Activated CD4-positive, alpha-beta T cell treated with anti-CD3 and anti-CD28 coated beads for 1 hour (primary cell): ENCODE measurements at regions not wholly inside any gene's neighbourhood (a gene's known extent, or its start where the extent isn't known, plus 50 kb on each side); places are given as distances from the start of the nearest gene placed in this dataset.

Experiments
- DNase-seq: peaks from one replicate; pipeline ENCODE4 v3.0.0-alpha.2; 2020

DNA sequence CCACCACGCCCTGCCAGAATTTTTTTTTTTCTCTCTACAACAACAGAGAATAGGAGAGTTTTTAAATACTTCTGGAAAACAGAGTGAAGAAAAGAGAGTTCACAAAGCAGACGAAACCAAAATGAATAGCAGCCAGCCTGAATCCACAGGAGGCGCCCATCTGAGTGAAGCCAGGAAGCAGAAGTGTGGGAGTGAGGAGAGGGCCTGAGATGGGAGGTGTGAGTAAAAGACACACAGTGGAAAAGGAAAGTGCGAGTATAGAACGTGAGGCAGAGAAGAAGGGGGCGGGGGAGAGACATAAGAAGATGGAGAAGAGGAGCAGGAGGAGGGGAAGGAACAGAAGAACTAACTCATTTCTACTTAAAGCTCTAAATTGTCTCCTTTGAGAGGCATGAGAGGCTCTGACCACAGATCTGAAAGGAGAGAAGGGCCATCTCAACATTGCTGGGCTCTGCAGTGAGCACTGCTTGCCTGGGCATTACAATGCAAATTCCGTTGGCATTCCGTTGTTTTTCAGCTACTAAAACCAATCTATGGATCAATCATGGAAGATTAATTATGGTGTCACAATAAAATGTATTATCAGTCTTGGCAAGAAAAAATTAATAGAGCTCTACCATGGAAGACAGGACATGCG lies 140.1 kb upstream of the CPSF6 start:
- DNase-seq = no peak

DNA sequence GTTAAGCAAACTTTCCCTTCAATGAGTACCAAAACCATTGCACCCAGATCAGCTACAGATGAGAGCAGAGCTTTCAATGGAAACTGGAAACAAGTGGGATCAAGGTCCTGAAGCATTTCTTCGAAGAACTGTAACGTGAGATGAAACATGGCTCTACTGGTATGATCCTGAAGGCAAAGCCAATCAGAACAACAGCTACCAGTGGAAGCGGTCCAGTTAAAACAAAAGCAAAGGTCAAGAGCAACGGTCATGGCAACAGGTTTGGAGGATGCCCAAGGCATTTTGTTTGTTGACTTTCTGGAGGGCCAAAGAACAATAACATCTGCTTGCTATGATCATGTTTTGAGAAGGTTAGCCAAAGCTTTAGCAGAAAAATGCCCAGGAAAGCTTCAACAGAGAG lies 137.9 kb upstream of the CPSF6 start:
- no peak for DNase-seq

DNA sequence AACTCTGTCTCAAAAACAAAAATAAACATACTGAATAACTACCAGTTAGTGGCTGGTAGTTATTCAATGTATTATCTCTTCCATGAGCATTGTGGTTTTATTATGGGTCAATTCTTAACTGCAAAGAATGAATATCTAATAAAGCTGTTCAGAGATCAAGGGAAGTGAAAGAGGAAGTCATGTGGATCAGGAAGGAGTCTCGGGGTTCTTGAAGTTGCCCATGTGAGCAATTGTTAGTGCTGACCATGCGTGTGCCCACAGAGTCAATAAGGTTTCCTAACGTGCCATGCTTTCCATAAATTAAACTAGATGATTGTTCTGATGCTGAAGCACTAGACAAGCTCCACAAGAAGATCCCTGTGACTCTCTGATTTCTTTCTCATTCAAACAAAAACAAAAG lies 136.5 kb upstream of the CPSF6 start:
- no peak for DNase-seq

DNA sequence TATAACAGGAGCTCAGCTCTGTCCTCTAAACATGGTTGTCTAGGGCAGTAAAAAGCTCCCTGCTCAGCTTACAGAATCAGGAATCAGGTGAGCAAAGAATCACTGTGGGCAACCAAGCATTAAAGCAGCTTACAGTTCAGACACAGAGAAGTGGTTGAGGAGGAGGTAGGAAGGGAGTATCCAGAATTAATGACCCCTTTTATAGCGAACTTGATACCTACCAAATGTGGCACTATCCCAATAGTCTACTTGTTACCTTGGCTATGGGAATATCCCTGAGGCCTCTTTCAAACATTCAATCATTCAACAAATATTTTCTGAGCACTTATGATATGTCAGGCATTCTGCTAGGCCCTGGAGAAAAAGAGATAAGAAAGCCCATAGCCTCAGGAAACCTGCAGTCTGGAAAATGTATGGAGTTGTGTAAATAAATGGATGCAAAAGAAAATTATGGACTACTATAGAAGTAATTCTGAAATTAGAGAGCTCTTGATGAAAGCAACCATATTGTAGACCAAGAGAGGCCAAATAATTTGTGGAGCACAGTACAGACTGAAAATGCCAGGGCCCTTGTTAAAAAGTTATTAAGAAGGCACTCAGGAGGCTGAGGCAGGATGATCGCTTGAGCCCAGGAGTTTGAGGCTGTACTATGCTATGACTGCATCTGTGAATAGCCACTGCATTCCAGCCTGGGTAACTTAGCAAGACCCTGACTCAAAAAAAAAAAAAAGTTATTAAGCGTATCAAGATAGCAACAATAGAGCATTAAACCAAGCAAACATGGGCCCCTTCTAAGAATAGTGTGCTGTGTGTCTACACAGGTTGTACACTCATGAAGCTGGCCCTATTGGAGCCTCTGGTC lies 134.0 kb upstream of the CPSF6 start:
- no peak for DNase-seq

DNA sequence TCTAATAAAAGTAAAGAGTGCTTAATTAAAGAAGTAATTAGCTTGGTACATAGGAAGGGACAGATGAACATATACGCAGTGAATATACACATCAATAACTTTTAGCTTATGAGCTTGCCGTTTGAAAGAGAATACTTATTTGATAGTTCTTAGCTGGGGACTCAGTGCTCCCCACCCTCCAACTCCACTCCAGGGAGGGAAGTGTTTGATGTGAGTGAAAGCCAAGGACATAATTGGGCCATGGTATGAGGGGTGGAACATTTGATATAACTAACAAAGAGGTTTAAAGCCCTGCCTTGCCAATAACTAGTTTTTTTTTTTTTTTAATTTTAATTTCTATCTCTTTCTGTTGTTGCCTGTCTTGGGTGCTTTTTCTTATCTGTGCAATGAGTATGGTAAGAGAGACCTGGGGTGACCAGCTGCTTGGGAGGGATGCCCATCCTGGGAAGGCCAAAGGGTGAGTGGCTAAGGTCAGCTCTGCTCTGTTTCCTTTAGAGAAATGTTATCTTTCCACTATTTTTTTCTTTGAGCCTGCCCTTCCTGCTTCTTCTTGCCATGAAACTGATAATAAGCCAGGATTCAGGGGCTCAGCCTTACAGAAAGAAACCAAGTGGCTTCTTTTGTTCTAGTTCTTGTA lies 132.8 kb upstream of the CPSF6 start:
- no peak for DNase-seq

DNA sequence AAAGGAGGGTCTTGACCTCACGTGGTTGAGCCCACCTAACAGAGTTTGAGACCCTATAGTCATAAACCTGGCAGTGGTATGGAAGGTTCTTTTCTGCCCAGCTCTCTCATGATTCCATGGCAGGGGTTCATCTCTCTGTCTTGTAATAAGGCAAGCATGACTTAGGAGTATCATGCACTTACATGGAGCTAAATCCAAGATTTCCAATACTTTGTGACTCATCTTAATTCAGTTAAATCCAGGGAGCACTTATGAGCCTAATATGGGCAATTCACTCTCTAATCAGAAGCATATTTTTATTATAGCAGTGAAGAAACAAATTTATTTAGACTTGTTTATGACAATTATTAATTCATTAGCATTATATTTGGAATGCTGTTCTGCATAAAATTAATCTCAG lies 131.8 kb upstream of the CPSF6 start:
- no peak for DNase-seq

DNA sequence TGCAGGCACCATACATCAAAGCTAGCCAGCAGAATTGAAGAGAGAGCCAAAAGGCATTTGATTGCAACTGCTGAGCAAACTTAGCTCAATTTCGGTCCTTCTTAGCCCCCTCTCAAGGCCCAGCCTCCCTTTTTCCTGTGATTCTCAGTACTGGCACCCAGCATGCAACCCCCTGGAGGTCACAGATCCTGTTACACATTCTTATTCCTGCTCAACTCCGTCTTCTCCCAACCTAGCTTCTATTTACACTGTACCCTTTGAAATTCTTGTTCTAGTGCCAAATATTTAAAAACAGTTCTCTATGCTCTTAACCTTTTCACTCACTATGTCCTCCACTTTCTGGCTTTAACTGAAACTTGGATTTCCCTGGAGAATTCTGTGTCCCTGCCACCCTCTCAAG lies 131.3 kb upstream of the CPSF6 start:
- DNase-seq = no peak

DNA sequence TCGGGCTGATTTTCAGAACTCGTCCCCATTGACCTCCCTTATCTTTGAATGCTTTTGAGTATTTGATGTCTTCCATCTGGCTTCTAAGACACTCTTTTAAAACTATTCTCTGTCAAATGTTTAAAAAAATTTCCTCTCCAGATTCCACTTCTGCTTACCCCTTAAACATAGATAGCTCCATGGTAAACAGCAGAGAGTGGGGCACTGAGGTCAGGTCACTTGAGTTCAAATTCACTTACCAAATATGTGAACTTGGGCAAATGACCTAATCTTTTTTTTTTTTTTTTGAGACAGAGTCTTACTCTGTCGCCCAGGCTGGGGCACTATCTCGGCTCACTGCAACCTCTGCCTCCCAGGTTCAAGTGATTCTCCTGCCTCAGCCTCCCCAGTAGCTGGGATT lies 126.8 kb upstream of the CPSF6 start:
- DNase-seq = no peak

DNA sequence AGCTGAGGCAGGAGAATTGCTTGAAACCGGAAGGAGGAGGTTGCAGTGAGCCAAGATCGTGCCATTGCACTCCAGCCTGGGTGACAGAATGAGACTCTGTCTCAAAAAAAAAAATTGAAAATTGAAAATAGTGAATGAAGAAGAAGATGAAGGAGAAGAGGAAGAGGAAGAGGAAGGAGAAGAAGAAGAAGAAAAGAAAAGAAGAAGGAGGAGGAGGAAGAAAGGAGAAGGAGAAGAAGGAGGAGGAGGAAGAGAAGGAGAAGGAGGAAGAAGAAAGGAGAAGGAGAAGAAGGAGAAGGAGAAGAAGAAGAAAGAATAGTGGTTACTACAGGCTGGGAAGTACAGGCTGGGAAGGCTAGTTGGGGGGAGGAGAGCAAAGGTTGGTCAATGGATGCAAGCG lies 124.3 kb upstream of the CPSF6 start:
- no peak for DNase-seq

DNA sequence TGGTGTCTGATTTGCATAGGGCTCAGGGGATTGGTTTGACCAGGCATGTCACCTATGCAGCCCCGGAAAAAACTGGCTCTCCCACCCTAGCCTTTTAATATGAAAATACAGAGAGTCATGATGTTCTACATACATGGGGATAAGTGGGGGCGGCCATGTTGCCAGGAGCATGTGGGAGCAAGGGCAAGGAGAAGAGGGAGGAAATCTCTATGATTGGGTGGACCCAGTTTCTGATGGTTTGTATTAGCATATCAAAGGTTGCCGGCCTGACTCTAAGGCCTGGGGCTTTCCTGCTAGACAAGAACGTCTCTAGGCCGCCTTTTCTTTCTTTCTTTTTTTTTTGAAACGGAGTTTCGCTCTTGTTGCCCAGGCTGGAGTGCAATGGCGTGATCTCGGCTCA lies 123.4 kb upstream of the CPSF6 start:
- no peak for DNase-seq

DNA sequence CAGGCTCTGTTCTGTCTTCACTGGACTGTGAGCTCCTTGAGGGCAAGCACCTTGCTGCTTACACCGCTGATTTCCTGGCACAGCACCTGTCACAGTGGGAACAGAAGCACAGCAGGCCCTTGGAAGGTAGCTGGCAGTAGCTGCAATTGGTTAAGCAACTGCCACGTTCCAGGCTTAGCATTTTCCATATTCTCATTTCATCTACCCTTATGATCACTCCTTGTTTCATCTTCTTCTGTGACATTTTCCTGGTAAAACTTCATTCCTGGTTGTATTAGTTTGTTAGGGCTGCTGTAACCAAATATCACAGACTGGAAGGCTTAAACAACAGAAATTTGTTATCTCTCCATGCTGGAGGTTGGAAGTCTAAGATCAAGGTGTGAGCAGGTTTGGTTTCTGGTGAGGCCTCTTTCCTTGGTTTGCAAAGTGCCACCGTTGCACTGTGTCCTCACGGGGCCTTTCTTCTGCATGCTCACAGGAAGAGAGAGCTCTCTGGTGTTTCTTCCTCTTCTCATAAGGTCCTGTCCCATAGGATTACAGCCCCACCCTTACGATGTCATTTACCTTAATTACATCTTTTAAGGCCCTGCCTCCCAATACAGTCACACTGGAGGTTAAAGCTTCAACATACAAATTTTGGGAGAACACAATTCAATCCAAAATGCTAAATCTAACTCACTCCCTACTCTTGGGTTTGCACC lies 121.7 kb upstream of the CPSF6 start:
- no peak for DNase-seq

DNA sequence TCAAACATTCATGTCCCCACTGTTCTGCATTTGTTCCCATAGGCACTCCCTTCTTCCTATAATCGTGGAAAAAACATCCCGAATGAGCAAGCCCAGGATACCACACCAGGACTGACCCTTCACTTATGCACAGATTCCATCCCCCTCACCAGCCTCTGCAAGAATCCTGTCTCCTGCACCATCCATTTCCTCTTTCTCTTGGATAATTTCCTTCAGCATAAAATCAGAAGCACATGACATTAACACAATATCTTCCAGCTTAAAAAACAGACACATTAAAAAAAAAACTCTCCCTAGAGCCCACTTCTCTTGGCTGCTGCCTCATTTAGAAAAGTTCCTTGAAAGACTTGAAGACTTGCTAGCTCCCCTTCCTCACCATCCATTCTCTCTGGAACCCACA lies 120.9 kb upstream of the CPSF6 start:
- no peak for DNase-seq

DNA sequence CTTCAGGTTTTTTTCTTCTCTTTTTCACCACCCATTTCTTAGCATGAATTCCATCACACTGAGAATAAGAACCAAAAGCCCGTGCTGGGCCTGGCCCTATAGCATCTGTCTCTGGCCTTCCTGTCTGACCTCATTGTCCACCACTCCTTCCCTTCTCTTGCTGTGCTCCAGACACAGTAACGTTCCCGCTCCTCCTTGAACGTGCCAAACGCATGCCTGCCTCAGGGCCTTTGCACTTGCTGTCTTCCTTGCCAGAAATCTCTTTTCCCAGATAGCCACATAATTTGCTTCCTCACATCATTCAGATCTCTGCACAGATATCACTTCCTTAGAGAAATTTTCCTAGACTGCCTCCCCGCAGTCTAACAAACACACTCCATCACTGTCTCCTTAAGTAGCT lies 119.6 kb upstream of the CPSF6 start:
- DNase-seq = no peak

DNA sequence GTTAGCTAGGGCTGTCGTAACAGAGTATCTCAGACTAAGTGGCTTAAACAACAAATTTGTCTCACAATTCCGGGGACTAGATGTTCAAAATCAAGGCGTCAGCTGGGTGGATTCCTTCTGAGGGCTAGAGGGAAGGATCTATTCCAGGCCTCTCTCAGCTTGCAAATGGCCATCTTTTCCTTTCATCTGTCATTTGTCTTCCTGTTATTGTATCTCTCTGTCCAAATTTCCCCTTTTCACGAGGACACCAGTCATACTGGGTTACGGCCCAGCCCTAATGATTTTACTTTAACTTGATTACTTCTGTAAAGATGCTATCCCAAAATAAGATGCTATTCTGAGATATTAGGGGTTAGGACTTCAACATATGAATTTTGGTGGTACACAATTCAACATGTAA lies 119.0 kb upstream of the CPSF6 start:
- DNase-seq = no peak

DNA sequence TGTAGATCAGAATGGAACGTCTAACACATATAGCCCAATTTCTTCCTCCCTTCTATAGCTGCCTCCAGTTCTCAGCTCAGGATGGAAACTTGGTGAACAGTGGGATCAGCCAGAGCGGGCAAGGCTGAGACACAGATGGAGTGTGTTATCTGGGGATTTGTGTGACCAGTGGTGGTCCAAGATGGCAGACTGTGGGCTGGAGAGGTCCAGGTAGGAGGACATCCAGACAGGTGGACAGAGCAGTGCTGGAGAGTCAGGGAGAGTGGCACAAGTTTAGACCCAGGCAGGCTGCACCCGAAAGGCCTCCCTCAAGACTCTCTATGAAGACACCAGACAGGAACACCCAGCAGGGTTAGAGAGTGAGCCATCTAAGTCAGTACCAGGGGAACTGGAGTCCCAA lies 116.1 kb upstream of the CPSF6 start:
- no peak for DNase-seq

DNA sequence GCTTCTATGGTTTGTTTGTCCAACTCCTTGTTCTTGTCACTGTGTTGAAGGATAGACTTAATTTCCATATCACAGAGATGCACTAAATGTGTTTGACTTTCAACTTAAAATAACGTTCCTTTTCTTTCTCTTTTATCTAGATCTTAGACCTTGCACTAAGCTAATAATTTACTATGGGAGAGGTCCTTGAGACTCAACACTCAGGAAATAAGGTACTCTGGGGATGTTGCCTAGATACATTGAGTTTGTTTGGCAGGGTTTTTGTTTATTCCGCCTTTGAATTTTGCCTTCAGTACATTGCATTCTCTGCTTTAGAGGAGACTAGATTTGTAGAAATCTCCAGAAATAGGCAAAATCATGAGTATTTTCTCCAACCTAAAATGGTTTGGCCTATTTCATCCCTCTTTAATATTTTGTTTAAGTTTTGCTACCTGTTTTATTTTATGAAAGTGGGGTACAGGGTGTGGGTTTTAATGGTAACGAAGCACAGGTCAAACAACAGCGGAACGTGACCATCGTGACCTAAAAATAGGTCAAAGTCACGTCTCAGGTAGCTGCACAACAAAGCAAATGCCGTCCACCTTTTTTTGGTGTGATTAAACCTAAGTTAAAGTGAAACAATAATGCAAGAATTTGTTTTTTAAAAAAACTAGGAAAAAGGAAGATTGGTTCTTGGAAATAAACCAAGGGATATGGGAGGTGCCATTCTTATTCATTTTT lies 115.3 kb upstream of the CPSF6 start:
- DNase-seq = no peak

DNA sequence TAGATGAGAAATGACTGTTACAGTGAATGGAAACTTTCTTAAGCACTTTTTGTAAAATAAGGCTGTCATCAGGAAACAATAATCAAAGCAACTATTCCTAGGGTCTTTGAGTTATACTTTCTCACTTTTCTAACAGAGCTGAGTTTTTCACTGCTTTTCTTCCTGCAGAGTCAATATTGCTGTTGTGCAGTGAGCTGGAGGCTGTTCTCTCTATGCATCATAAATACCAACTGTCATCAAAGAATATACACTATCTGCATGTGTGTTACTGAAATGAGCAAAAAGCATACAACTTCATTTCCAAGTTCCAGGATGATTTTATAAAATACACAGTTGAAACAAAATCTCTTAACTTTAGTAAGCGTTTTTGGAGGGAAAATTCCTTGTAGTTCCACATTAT lies 110.4 kb upstream of the CPSF6 start:
- DNase-seq = no peak

DNA sequence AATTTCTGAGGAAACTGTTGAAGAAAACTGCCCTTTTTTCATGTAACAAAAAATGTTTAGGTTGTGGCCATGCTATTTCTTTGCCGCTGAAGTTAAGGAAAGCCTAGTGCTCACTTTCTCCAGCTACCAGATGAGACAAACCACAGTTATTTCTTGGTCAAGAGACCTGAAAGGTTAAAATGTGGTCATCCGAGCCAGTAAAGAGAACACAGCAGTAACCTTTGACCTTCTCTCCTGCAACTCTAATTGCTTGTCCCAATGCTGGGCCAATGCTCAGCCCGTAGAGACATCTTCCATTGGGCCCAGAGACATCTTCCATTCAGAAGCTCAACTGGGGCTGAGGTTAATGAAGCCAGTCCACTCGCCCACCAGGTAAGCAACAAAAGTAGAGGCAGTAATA lies 109.8 kb upstream of the CPSF6 start:
- no peak for DNase-seq

DNA sequence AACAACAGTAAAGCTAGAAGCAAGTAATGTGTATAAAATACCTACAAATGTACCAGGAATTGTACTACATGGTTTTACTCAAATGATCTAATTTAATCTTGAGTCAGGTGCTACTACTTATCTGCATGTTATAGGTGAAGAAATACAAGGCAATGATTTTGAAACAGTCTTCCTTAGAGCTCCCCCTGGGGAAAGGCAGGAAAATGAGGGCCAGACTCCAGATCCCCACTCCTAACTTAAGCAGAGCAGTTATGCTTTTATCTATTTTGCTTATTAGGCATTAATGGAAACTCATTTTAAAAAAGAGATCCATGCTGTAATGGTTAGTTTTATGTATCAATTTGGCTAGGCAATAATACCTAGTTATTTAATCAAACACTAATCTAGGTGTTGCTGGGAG lies 109.3 kb upstream of the CPSF6 start:
- no peak for DNase-seq

DNA sequence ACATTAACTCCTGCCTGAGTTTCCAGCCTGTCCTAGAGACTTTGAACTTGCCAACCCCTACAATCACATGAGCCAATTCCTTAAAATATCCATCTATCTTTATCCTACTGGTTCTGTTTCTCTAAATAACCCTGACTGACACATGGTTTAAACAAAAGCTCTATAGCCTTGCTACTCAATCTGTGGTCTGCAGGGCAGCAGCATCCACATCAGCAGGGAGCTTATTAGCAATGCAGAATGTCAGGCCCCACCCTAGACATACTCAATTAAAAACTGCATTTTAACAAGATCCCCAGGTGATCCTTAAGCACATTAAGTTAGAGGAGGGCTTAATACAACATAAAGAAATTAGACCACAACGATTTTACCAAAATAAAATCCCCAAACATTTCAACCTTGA lies 108.3 kb upstream of the CPSF6 start:
- DNase-seq = no peak

DNA sequence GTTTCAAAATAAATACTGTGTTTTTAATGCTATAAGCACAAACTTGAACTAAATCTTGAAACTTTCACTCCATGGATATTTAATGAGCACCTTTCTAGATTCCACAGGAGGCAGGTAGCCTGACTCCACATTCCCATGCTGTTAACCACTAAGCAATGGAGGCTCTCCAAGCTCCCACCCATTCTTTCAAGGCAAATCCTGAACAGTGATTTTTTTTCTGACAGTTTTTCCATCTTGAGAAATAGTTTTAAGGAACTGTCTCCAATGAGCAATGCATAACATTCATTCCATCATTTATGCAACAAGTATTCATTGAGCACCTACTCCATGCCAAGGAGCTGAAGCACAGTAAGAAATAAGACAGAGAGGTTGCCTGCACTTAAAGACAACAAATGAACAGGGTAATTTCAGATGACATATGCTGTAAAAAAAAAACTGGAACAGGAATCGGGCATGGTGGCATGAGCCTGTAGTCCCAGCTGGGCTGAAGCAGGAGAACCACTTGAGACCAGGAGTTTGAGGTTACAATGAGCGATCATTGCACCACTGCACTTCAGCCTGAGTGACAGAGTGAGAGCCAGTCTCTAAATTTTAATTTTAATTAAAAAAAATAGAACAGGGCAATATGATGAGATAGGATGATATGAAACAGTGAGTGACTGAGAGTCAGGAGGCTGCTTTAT lies 102.3 kb upstream of the CPSF6 start:
- DNase-seq = no peak

DNA sequence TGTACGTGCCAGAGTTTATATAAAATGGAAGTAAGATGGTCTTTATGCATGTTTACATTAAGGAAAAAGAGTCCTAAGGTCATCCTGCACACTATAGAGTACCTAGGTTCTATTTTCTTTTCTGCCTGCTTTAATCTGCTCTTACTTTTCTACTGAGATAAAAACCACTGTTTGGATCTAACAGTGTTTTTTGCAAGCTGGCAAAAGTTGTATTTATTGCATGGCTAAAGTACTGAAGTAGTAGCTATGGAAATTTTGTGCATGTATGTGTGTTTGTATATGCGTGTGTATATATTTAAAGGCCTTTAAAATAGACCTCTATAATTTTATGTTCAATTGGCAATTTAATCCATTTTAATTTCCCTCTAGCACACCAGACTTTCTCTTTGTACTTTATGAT lies 98.3 kb upstream of the CPSF6 start:
- DNase-seq = no peak
